ENCODE measurements at regions not wholly inside any gene's neighbourhood (a gene's known extent, or its start where the extent isn't known, plus 50 kb on each side); places are given as distances from the start of the nearest gene placed in this dataset.

GRCh38 chr1:29845910-29846309, 609.6 kb downstream of the PTPRU start:
- DNase-seq: no peak

- no peak for DNase-seq
These were observed 605.8 kb downstream of the PTPRU start for GRCh38 chr1:29842130-29842529.

- DNase-seq: no peak
These were observed 603.4 kb downstream of the PTPRU start for GRCh38 chr1:29839726-29840125.

- no peak for DNase-seq
These were observed 602.5 kb downstream of the PTPRU start for GRCh38 chr1:29838738-29839320.

- DNase-seq: no peak
These were observed 600.6 kb downstream of the PTPRU start for GRCh38 chr1:29836651-29837646.

- no peak for DNase-seq
These were observed 599.6 kb downstream of the PTPRU start for GRCh38 chr1:29835874-29836273.

GRCh38 chr1:29835406-29835805, 599.1 kb downstream of the PTPRU start:
- DNase-seq: no peak

- DNase-seq: no peak
These were observed 597.3 kb downstream of the PTPRU start for GRCh38 chr1:29833581-29833980.

GRCh38 chr1:29832936-29833335, 596.6 kb downstream of the PTPRU start:
- DNase-seq: no peak

GRCh38 chr1:29832471-29832870, 596.1 kb downstream of the PTPRU start:
- no peak for DNase-seq

GRCh38 chr1:29831500-29832117, 595.3 kb downstream of the PTPRU start:
- DNase-seq: no peak

- no peak for DNase-seq
These were observed 594.6 kb downstream of the PTPRU start for GRCh38 chr1:29830916-29831315.

GRCh38 chr1:29830383-29830782, 594.1 kb downstream of the PTPRU start:
- no peak for DNase-seq

GRCh38 chr1:29829448-29830344, 593.4 kb downstream of the PTPRU start:
- DNase-seq: no peak

- DNase-seq: no peak
These were observed 592.5 kb downstream of the PTPRU start for GRCh38 chr1:29828526-29829447.

GRCh38 chr1:29827801-29828525, 591.6 kb downstream of the PTPRU start:
- no peak for DNase-seq

GRCh38 chr1:29827237-29827750, 591.0 kb downstream of the PTPRU start:
- DNase-seq: no peak

- no peak for DNase-seq
These were observed 590.3 kb downstream of the PTPRU start for GRCh38 chr1:29826646-29827045.

GRCh38 chr1:29825941-29826415, 589.7 kb downstream of the PTPRU start:
- DNase-seq: no peak
